GM10266 (cell line): ENCODE measurements at regions not wholly inside any gene's neighbourhood (a gene's known extent, or its start where the extent isn't known, plus 50 kb on each side); places are given as distances from the start of the nearest gene placed in this dataset.

Experiments
- DNase-seq: peaks from one replicate; pipeline ENCODE4 v3.0.0; 2012; ENCODE audit errors: extremely low spot score
- TF ChIP-seq, protein P1 (sequence below): IDR thresholded peaks from 2 replicates; pipeline ENCODE4 v1.5.1; 2012; ENCODE audit warnings: mild to moderate bottlenecking, low read depth; ENCODE audit not compliant: control insufficient read depth, insufficient read depth; ENCODE audit errors: missing control alignments

DNA sequence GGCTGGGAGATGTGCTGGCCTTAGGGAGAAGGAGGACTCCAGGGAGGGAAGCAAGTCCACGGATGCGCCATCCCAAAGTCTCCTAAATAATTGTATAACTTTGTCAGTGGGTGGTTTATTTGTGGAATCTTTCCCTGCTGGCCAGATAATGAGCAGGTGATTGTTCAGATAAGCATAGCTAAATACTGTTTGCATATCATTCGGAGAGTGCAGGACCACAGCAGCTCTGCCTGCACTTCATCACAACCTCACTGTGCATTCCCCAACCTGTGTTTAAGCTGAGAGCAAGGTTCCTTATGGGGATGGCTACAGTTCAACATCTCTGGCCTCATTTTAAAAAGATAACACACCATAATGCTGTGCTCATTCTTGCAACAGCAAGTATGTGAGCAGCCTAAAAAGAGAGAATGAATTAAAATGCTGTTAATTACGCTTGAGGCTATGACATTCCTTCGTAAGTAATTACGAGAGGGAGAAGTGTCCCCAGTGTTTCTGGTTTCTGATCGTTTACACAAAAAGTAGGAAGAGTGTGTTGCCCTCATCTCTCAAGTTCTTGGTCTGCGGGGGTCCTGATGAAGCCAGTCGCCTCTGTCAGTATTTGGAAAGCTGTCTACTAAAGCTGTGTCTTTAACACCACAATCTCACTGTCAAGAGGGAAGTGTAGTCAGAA lies 272.0 kb upstream of the RORA start:
- TF ChIP-seq, protein P1, sequence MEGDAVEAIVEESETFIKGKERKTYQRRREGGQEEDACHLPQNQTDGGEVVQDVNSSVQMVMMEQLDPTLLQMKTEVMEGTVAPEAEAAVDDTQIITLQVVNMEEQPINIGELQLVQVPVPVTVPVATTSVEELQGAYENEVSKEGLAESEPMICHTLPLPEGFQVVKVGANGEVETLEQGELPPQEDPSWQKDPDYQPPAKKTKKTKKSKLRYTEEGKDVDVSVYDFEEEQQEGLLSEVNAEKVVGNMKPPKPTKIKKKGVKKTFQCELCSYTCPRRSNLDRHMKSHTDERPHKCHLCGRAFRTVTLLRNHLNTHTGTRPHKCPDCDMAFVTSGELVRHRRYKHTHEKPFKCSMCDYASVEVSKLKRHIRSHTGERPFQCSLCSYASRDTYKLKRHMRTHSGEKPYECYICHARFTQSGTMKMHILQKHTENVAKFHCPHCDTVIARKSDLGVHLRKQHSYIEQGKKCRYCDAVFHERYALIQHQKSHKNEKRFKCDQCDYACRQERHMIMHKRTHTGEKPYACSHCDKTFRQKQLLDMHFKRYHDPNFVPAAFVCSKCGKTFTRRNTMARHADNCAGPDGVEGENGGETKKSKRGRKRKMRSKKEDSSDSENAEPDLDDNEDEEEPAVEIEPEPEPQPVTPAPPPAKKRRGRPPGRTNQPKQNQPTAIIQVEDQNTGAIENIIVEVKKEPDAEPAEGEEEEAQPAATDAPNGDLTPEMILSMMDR: no peak
- DNase-seq: no peak

- DNase-seq: no peak
- TF ChIP-seq, protein P1: no peak
Measured at GRCh38 chr15:61500523-61500922, 271.4 kb upstream of the RORA start.

- TF ChIP-seq, protein P1: no peak
- no peak for DNase-seq
Measured at GRCh38 chr15:61499376-61499775, 270.3 kb upstream of the RORA start.

- TF ChIP-seq, protein P1: no peak
- no peak for DNase-seq
Measured at GRCh38 chr15:61489571-61489970, 260.5 kb upstream of the RORA start.

- TF ChIP-seq, protein P1: no peak
- no peak for DNase-seq
Measured at GRCh38 chr15:61483599-61483998, 254.5 kb upstream of the RORA start.

- TF ChIP-seq, protein P1: no peak
- DNase-seq: no peak
Measured at GRCh38 chr15:61481886-61482285, 252.8 kb upstream of the RORA start.

DNA sequence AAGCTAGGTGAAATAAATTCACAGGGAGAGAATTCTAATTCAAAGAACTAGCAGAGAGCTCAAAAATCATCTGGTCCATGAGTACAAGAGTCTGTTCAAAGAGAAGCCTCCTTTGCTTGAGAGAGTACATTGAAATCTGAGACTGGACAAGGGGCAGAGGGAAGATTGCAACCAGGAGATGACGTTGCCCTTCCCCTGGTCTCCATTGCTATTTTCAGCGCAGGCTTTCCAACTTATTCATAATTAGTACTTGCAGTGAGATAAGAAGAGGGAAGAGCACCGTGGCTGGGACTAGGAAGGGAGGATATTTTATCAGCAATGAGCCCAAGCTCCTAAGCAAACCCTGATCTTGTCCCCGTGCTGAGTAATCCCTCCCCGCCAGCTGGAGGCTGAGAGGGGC lies 251.8 kb upstream of the RORA start:
- no peak for DNase-seq
- TF ChIP-seq, protein P1: no peak
